ENCODE measurements at regions not wholly inside any gene's neighbourhood (a gene's known extent, or its start where the extent isn't known, plus 50 kb on each side); places are given as distances from the start of the nearest gene placed in this dataset.

DNA sequence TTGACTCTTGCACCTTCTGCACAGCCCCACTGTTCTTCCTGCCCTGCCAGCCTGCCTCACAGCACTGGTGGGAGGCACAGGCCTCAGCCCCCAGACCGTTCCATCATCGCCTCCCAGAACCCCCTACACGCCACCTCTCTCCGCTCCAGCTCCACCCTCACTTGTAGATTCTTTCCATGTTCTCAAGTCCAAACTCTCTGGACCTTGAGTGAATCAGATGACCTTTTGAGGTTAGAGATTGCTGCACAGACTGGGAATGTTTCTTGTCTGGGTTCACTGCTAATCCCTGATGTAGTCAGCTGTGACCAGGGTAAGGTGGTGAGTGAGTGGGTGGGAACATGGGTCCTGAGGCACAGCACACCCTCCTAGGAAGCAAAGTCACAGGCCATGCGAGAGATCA is 272.4 kb downstream of the IRF8 start:
- DNase-seq = no peak

DNA sequence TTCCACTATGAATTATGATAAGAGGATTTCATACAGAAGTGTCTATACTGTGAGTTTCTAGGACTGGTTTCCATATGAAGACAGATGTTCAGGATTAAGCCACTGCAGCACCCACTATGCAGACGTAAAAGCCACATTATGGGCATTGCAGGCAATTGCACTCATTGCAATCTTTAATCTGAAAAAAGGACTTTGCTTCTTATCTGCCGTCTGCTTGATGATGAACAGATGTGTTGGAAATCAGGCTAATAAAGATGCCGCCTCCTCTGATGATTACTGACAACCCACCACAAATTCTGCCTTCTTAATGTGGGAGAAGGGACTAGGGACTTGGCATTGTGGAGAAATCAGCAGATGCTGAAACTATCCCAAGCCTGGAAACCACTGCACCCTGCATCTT is 276.9 kb downstream of the IRF8 start:
- DNase-seq = no peak

DNA sequence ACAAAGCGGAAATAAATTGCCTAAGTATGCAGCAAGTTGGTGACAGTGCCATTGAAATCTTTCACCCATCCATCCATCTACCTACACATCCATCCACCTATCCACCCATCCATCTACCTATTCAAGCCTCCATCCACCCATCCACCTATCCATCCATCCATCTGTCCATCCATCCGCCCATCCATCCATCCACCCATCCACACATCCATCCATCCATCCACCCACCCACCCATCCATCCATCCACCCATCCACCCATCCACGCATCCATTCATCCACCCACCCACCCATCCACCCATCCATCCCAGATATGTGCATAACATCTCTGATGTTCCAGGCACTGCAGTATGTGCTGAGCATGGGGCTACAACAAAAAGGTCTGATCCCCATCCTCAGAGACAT is 277.5 kb downstream of the IRF8 start:
- no peak for DNase-seq

DNA sequence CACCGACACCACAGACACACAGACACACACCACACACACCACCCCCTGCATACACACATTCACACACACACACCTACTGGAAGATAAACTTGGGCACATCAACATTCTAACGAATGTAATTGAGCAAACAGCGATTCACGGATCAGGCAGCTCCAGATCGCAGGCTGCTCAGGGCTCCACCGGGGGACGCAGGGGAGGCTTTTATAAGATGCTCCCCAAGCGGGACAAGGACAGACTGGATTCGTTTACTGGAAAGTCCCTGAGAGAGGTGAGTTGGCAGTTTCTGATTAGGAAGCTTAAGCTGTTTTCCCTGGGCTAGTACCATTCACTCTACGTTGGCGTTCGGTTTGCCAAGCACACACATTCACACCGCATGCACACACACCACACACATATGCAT is 281.3 kb downstream of the IRF8 start:
- DNase-seq = no peak

DNA sequence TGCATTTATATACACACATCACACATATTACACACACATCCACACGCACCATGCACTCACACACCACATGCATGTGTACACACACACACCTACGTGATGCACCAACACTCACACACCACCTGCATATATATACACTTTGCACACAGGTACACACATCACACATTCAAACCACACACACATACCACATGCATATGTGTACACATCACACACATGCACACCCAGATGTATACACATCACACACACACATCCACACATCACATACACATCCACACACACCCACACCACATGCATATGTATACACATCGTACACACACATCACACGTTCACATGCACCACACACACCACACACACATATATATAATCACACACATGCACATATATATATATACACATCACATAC is 281.8 kb downstream of the IRF8 start:
- no peak for DNase-seq

DNA sequence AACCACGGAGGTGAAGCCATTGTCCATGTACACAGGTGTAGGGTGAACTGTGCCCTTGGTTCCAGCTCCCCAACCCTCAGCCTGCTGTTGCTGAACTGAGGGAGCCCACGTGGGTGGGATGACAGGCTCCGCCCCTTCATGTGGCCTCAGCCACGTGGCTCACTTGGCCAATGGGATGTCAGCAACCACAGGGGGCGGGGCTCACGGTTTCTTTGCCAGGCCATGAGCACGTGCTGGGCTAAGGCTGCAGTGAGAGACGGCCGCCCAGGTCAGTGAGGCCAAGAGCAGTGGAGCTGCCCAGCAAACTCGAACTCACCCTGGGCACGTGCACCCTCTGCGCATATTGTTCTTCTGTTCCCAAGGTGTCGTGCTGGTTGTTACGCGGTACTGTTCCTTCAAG is 282.6 kb downstream of the IRF8 start:
- DNase-seq = no peak

DNA sequence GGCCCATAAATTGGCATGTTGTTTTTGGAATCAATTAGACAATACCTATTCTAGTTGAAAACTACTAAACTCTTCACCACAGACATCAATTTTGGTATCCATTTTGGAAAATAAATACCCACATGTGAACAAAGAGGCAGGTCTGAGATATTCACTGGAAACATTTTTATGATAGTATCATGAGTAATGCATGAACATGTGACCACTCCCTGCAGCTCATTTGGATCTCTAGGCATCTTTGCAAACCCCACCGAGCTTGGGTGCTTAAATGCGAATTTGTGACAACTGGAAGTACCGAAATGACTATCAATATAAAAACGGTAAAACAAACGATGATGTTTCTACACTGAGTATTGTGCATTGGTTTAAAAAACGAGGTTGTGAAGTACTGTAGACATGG is 285.2 kb downstream of the IRF8 start:
- DNase-seq = no peak

DNA sequence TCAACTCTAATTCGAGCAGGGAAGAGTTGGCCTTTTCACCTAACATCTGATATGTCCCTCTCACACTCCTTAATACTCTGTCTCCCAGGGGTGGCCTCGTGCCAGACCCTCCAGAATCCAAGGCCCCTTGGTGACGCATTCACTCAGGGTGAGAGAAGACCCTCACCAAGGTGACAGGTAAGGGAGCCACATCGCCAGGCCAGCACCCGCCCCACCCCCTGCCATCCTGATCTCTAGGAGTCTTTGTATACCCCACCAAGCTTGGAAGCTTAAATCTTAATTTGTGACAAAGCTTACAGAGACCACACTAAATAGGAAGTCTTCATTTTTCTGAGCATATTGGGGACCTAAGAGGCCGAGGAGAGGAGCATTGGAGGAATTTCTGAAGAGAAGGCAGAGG is 286.1 kb downstream of the IRF8 start:
- no peak for DNase-seq

DNA sequence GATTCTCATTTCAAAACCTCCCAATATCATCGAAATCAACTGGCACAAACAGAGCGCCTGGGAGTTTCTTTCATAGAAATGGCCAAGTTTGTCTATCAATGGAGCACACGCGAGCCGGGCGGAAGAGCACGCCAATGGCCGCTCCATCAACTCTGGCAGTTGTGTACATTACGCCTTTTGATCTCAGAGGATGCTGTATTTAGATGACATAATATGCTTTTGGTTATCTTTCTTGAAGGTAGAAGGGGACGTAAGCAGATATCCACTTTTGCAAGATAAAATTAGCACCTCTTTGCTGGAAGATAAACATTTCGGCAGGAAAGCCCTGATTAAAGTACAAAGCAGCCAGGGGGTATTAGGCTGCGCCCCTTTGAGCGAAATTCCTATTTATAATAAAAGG is 287.4 kb downstream of the IRF8 start:
- DNase-seq = no peak

DNA sequence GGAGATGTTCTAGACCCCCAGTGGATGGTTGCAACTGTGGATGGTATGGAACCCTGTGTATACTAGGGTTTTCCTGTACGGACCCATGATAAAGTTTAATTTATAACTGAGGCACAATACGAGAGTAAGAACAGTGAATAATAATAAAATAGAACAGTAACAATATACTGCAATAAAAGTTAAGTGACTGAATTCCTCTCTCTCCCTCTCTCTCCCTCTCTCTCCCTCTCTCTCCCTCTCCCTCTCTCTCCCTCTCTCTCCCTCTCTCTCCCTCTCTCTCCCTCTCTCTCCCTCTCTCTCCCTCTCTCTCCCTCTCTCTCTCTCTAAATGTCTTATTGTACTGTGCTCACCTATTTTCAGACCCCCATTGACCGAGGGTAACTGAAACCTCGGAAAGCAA is 291.0 kb downstream of the IRF8 start:
- DNase-seq = no peak

DNA sequence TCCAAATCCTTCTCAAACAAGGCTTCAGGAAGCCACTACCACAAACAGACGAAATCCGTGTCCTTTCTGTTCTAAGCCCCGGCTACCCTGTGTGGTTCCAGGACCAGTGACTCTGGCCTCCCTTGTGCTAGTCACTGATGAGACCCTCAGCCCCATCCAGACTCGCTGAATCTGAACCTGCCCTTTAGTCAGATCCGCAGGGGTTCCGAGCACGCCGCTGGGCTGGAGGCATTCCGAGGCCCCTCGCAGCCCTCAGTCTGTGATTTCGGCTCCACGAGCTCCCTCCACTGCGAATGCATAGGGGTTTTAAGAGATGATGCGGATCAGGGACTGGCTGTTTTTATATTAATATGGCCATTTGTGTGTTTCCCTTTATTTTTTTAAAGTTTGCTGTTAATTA is 292.7 kb downstream of the IRF8 start:
- no peak for DNase-seq

DNA sequence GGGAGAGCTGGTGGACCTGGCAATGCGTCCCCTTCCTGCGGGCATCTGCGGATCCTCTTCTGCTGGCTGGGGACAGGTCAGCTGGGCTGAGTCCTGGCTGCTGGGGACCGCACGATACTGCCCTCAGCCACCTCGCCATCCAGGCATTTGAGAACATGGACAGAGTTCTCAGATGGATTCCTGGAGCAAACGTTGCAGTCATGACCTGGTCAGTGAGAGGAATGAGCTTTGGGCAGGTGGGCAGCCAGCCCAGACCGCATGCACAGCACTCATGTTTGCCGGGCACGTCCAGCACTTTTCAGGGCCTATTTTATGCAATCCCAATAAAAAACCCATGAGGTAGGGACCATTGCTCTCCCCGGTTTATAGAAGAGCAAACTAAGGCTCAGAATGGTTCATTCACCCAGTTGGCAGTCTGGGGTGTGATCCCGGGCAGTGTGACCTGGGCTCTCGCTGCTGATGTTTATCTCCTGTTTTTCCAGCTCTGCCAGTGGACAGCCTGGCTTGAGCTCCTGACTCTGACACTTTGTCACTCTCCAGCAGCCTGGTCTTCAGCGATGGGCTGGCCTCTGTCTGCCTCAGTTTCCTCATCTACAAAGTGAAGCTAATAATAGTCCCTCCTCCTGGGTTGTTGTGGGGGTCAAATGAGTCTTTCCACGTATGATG is 294.7 kb downstream of the IRF8 start:
- DNase-seq = no peak

DNA sequence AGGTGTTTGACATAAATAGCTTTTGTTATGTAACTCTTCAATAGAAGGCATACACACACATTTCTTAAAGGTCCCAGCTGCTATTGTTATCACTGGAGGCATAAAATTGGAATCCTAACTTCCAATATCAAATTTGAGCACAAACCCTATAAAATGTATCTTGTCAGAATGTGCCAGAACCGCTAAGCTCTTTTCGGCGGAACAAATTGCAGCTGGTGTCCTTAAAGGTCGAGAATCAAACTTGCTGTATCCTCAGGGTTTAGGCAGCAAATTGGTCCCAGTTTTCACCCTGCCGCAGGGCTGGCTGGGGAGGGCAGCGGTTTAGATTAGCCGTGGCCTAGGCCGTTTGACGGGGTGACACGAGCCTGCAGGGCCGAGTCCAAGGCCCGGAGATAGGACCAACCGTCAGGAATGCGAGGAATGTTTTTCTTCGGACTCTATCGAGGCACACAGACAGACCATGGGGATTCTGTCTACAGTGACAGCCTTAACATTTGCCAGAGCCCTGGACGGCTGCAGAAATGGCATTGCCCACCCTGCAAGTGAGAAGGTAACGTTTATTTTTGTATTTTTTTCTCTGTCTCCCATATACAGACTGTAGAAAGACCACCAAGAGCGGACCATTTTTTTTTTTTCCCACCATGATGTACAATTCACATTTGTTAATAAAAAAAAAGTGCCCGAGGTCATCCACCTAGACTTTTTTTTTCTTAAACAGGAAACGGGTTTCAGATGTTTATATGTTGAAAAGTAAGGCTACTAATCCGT is 297.1 kb downstream of the IRF8 start:
- DNase-seq = no peak

DNA sequence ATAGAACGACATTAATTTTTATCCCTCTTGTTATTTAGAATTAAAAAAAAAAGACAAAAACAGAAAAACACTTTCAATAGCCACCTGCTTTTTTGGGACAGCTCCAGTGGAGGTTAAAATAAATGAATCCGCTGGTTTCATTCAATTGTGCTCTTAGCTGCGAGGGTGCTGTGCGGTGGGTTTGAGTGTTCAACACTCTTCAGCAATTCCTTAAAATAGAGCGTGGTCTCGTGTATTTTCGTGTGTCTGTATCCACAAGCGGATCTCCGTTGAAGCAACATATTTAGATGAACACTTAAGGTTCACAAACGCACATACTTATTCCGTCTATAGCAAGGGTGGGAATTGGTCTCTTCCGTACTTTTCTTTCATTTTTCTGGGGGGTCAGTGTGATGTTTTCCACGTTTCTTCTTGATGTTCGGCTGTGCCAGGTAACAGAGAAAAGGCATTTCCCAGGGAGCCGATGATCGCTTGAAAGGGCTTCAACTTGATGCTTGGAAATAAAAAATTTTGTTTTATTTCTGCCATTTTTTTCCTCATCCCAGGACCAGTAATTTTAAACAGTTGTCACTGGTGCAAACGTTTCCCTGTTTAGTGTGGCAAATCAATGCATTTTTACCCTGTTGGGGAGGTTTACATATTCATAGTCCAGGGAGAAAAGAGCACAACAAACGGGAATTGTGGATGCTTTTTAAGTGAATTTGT is 297.9 kb downstream of the IRF8 start:
- DNase-seq = no peak

DNA sequence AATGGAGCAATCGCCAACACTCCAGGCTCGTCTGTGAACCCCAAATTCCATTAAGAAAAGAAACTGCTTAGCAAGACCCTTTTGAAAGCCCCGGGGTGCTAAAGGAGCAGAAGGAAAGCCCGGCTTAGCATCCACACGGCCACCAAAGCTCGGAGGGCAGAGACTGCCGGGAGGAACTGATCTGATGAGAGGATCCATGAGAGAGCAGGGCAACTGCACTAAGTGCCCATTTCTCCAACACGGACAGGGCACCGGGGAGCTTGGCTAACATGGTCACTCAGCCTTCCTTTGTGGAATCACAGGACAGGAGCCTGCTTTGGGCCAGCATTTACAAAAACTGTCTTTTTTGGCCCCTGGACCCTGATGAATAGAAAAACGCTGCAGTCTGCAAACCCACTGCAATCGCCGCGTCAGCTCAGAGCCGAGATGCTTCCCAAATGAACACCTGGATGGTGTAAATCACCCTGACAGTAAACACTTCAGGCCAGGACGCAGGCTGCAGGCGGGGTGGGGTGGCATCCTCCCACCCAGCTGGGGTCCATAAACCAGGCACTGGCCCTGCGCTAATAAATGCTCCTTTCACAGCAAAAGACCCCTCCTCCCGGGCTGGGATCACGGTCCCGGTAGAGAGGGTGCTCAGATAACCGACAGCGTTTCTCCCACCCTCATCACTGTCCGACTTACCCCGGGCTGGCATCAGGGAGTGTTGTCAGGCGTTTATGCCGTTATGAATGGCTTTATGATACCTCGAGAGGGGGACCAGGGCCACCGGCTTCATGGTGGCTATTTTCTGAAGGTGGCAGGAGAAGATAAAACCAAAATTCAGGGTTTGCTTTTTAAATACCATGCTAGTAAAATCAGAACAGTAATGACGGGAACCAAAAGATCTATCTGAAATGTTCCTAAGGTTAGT is 299.5 kb downstream of the IRF8 start:
- no peak for DNase-seq

DNA sequence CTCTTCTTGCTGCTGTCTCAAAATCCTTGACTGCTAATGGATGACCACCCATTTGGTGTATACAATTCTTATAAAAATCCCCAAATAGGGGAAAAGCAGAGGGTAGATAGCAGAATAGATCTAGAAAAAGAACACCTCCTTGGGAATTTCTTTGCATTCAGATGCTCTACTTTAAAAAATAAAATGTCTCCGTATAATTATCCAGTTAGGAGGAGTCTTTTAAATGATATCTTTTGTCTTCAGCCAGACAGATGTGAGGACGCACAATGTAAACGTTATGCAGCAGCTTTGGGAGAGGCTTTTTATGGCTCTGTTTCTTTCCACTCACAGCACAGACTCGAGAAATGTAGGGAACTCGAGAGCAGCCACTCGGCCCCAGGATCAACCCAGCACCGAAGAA is 300.2 kb downstream of the IRF8 start:
- no peak for DNase-seq

DNA sequence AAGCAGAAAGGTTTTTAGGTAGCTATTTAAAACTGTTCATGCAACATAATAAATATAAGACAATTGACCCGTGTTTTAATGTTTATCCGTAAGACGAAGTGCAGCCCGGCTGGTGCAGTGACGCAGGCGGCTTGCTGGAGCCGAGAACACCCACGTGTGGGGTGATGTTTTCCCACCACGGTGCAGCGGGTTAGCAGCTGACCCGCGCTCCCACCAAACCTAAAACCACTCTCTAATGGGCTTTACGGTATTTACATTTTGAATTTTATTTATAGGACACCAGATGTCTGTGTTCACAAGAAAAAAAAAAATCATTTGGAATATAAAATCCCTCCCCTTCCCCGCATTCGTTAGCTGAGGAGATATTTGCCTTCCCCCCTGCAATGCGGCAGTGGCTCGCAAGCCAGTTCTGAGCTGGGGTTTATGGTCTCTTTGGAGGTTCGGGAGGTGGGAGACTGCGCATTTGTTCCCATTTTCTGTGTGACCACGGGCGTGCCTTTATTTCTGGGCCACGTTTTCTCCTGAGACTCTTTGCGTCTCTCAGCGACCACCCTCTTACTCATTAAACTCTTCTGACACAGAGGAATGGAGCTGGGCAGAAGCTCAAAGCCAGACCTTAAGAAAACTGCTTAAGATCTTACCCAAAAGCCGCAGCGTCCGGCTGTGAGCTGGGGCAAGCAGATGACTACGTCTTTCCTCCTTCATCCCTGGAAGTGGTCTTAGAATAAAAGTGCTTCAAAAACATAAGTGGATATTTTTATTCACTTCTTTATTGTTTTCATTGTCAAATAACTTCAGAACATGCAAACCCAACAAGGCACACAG is 301.1 kb downstream of the IRF8 start:
- DNase-seq = no peak

DNA sequence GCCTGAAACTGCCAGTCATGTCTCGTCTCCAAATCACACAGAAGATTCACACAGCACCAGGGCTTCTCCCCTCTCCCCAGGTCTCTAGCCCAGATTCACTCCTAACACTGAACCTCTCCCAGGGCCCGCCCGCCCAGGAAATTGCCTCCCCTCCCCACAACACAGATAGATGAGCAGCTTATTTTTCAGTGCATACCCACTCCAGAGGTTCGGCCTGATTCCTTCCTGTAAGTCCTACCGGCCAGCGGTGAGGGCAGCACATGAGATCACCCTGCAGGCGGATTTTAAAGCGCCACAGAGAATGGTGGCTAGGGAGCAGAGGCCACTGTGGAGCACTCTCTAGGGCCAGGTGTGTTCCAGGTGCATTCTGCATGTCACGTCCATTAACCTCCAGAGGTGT is 301.8 kb downstream of the IRF8 start:
- no peak for DNase-seq

DNA sequence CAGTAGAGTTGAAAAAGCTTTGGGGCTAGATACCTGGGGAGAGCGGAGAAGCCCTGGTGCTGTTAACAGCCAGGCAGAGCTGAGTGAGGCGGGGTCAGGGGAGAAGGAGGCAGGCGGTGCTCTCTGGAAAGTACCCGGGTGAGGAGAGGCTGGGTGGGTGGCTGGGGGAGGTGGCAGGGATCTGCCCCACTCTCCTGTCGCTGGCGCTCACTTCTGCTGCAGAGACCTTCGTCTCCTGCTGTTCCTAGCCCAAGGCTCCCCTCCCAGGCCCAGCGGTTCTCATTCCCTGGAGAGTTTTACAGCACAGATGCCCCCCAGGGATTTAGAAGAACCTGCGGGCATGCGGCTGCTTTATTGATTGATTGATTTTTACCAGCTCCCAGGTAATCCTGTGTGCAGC is 302.8 kb downstream of the IRF8 start:
- no peak for DNase-seq

DNA sequence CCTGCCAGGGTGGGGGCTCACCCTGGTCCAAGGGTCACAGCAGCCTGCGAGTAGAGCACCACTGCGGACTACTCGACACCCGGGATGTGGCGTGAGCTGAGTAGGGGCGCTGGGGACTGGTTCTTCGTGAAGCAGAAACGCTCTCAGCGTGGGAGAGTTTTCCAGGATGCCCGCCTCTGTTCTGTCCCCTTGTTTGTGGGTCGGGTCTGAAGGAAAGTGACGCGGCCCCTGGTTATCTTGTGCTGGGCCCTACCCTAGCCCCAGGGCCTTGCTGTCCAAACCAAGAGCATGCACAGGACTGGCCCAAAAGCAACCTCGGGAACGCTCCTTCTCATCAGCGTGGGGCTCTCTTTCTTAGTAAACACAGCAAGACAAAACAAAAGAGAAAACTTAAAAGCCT is 303.3 kb downstream of the IRF8 start:
- no peak for DNase-seq

DNA sequence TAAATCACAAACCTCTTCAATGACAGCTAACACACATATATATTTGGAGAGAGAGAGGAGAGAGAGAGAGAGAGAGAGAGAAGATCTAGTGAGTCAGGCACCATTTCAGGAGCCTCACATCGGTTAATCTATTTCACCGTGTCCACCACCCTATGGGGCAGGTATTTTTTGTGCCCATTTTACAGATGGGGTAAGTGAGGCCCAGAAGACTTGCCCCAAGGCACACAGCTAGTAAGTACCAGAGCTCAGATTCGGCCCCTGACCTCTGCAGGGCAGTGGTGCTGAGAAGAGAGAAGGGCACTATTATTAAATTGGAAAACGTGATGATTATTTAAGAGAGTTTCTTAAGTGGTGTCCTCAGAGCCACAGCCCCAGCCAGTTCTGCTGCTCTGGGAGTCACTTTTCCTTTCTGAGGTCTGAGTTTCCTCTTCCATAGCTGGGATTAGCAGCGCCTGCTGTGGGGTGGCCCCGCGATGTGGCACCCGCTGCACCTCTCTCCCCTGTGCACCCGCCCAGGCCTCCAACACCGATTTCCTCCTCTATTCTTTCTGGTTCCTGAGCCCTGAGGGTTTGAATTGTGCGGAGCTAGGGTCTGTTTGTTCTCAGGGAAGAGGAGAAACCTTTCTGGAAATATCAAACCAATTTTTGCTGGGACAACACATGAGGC is 303.9 kb downstream of the IRF8 start:
- no peak for DNase-seq
